ENCODE measurements at regions not wholly inside any gene's neighbourhood (a gene's known extent, or its start where the extent isn't known, plus 50 kb on each side); places are given as distances from the start of the nearest gene placed in this dataset.
"Not testable (repeated sequence)": the region's sequence is repeated elsewhere in the genome, so short reads cannot be mapped to it uniquely, and the experiment has no call there.

- not testable (repeated sequence) for TF ChIP-seq CTCF, EP300, POLR2A (IDR thresholded peaks at IDR 0.05)
Measured at GRCh38 chr6:26818640-26819225, 159.2 kb upstream of the ZNF322 start.

All from ovary (tissue), 3 donors.